Endothelial cell (in vitro differentiated cells): ENCODE measurements at regions not wholly inside any gene's neighbourhood (a gene's known extent, or its start where the extent isn't known, plus 50 kb on each side); places are given as distances from the start of the nearest gene placed in this dataset.
"Not testable (repeated sequence)": the region's sequence is repeated elsewhere in the genome, so short reads cannot be mapped to it uniquely, and the experiment has no call there.

Source experiments
- DNase-seq: peaks from one replicate; pipeline ENCODE4 v3.0.0; 2021; ENCODE audit warnings: low spot score
- H3K27ac Mint-ChIP-seq: one replicate; pipeline ENCODE4 v1.8.0; 2021; ENCODE audit warnings: mixed read lengths, inconsistent platforms; ENCODE audit not compliant: unreplicated experiment
- H3K27me3 Mint-ChIP-seq: one replicate; pipeline ENCODE4 v1.8.0; 2021; ENCODE audit warnings: mild to moderate bottlenecking, moderate library complexity, mixed read lengths, inconsistent platforms; ENCODE audit not compliant: unreplicated experiment
- H3K36me3 Mint-ChIP-seq: one replicate; pipeline ENCODE4 v1.8.0; 2021; ENCODE audit warnings: mild to moderate bottlenecking, low read depth, mixed read lengths, inconsistent platforms; ENCODE audit not compliant: unreplicated experiment
- H3K4me1 Mint-ChIP-seq: one replicate; pipeline ENCODE4 v1.8.0; 2021; ENCODE audit warnings: mild to moderate bottlenecking, mixed read lengths, inconsistent platforms; ENCODE audit not compliant: unreplicated experiment
- H3K4me3 Mint-ChIP-seq: one replicate; pipeline ENCODE4 v1.8.0; 2021; ENCODE audit warnings: mild to moderate bottlenecking, mixed read lengths, inconsistent platforms; ENCODE audit not compliant: unreplicated experiment
- H3K9me3 Mint-ChIP-seq: one replicate; pipeline ENCODE4 v1.8.0; 2021; ENCODE audit warnings: mixed read lengths, inconsistent platforms; ENCODE audit not compliant: unreplicated experiment
- TF ChIP-seq, protein P1 (sequence below): fragments of 200-600 bp; sonication (generic); IDR thresholded peaks from one replicate; pipeline ENCODE4 v1.5.0; 2021; ENCODE audit warnings: antibody characterized with exemption; ENCODE audit not compliant: unreplicated experiment

DNA sequence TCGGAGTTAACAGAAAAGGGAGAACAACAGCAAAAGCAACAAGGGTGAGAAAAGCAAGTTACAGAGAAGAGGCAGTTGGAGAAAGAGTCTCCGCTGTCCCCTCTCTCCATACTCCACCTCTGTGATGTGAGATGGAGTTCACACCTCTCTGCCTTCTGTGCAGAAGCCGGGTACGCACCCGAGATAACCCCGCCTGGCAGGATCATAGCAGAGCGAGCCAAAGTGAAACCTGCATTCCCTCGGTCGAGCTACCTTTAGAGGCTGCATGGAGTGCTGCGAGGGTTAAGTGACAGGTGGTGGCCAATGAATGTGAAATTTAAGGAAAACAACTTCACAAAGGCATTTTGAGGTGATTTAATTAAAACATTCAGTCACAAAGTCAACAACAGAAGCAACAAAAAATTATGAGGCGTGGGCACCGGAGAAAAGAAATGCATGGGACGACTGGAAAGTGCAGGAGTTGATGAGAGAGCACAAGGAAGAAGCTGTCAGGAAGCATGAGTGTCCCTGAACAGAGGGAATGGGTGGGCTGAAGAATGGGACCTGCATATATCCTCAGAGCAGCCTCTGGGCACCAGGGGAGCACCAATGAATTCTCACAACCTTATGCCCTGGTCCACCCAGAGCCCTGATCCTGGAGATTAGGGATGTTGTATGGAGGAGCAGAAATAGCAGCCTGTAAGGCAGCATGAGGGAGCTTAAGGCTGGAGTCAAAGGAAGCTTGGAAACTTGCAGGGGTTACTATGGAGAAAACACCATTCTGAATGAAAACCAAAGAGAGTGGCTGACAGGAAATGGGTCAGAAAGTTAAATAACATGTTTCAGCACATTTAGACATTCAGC is 208.3 kb downstream of the EMP1 start:
- TF ChIP-seq, protein P1, sequence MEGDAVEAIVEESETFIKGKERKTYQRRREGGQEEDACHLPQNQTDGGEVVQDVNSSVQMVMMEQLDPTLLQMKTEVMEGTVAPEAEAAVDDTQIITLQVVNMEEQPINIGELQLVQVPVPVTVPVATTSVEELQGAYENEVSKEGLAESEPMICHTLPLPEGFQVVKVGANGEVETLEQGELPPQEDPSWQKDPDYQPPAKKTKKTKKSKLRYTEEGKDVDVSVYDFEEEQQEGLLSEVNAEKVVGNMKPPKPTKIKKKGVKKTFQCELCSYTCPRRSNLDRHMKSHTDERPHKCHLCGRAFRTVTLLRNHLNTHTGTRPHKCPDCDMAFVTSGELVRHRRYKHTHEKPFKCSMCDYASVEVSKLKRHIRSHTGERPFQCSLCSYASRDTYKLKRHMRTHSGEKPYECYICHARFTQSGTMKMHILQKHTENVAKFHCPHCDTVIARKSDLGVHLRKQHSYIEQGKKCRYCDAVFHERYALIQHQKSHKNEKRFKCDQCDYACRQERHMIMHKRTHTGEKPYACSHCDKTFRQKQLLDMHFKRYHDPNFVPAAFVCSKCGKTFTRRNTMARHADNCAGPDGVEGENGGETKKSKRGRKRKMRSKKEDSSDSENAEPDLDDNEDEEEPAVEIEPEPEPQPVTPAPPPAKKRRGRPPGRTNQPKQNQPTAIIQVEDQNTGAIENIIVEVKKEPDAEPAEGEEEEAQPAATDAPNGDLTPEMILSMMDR: no peak
- Mint-ChIP-seq H3K27me3 (peaks cover 2% of the 10 kb centered on the region), H3K4me1 (peaks cover 2% of the 10 kb centered on the region), H3K36me3 (no peaks in the 10 kb centered on the region), H3K27ac (no peak overlapping the region), H3K9me3 (no peaks in the 10 kb centered on the region), H3K4me3 (no peak overlapping the region)
- DNase-seq: no peak

DNA sequence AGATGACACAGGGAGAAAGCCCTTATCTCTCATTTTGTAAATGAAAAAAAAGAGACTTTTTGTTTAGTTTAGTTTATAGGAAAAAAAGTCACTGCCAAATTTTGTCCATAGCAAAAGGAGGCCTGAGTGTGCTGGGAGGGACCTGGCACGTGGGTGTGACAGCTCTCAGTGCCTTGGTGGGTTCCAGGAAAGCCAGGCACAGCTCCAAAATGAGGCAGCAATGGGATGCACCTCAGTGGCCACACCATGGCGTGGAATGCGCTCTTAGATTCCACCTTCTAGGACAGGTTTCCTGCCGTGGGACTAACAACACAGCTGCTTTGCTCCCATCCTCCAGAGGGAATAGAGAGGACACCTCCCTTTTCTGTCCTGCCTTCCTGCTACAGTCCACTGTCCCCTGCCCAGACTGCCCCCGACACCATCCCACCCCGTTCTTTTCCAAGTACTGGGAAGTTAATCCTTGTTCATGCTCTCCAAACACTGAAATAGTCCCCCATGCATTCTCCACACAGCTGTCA is 207.6 kb downstream of the EMP1 start:
- no peaks in the 10 kb centered on the region for H3K9me3 Mint-ChIP-seq
- H3K36me3 Mint-ChIP-seq: no peaks in the 10 kb centered on the region
- TF ChIP-seq, protein P1: no peak
- no peak overlapping the region for H3K4me3 Mint-ChIP-seq
- DNase-seq: no peak
- peaks cover 2% of the 10 kb centered on the region for H3K27me3 Mint-ChIP-seq
- peaks cover 2% of the 10 kb centered on the region for H3K4me1 Mint-ChIP-seq
- H3K27ac Mint-ChIP-seq: no peak overlapping the region

DNA sequence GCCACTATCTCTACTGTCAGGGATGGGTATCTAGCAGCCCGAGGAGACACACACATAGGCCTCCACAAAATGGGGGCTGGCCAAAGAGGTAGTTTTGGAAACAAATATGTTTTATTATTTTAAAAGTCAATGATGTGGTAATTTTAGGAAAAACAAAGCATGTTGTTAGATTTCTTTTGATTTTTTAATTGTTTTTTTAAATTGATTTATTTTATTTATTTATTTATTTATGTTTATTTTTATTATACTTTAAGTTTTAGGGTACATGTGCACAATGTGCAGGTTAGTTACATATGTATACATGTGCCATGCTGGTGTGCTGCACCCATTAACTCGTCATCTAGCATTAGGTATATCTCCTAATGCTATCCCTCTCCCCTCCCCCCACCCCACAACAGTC is 194.8 kb downstream of the EMP1 start:
- not testable (repeated sequence) for H3K9me3 Mint-ChIP-seq, H3K4me1 Mint-ChIP-seq, H3K36me3 Mint-ChIP-seq, DNase-seq, H3K4me3 Mint-ChIP-seq, H3K27me3 Mint-ChIP-seq, H3K27ac Mint-ChIP-seq

DNA sequence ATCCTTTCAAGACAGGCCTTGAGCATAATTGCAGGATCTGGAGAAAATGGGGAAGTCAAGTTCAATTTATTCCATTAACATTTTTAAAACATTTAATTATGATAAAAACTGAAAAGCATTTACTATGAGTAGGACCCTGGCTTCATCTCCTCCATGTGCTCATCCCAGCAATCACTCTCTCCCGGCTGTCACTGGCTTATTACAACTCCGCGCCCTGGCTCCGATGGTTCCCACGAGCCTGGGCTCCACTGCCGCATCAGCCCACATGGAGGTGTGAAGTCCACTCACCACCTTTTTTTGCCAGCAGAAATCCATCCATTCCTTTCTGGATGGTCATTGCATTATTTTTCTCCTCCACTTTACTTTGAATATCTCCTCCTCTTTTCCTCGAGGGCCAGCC is 194.4 kb downstream of the EMP1 start:
- Mint-ChIP-seq H3K4me3 (no peak overlapping the region), H3K27ac (no peak overlapping the region), H3K4me1 (no peaks in the 10 kb centered on the region), H3K27me3 (peaks cover 1% of the 10 kb centered on the region), H3K9me3 (no peaks in the 10 kb centered on the region), H3K36me3 (no peaks in the 10 kb centered on the region)
- TF ChIP-seq, protein P1: no peak
- DNase-seq: no peak

DNA sequence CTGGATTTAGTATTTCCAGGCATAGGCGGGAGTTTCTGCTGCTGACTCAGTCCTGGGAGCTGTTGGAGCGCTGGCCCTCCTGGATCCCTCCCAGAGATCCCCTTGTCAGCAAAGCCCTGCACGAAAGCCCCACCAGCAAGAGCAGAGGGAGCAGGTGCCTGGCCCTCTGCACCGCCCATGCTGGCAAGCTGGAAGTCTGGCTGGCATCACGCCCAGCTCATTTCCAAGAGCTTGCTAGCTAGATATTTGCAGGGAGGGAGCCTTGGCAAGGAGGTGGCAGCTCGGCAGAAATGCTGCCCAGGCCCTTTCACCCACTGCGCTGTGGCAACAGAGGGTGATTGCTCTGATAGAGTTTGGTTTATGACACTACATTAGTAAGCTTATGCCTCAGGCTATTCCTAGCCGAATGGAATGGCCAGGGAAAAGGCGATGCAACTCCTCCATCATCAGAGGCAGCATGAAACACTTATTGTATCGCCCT is 193.9 kb downstream of the EMP1 start:
- Mint-ChIP-seq H3K4me3 (no peak overlapping the region), H3K27me3 (peaks cover 1% of the 10 kb centered on the region), H3K4me1 (no peaks in the 10 kb centered on the region), H3K36me3 (no peaks in the 10 kb centered on the region), H3K27ac (no peak overlapping the region), H3K9me3 (no peaks in the 10 kb centered on the region)
- TF ChIP-seq, protein P1: no peak
- no peak for DNase-seq
